ENCODE measurements at regions not wholly inside any gene's neighbourhood (a gene's known extent, or its start where the extent isn't known, plus 50 kb on each side); places are given as distances from the start of the nearest gene placed in this dataset.

DNA sequence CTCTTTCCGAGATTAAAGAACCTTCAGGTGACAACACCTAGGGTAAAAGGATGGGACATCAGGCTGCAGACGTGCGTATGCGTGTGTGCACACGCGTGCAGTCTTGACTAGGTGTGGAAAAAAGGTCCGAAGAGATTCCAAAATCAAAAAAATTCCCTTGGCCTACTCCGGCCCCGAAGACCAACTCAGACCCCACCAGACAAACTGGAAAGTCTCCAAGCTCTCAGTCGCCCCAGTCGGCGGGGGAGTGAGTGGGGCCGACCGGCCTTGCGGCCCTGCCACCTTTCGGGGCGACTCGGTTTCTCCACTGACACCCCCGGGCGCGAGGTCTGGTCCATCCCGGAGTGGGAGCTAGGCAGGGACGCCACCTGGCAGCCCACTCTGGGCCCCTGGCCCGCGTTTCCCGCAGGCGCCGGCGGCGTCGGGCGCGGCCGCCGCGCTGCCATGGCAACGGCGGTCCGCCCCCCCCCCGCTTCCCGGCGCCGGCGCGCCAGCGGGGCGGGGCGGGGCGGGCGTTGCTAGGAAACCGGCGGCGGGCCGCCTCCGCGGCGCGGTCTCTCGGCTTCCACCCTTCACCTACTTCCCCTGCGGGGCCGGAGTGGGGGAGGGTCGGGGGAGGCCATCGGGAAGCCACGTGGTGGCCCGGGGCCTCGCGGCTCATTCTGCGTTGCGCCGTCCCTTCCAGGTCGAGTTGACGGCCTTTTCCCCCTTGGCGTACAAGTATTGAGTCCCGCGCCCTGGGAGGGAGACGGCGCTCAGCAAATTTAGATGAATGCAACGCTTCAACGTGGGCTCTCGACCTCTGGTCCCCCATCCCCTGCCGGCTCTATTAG, 253.1 kb downstream of the EFCAB11 start:
- DNase-seq (ENCODE audit: low spot score in 2 of 2), result peak; percentile 94 to 96
- H3K36me3 ChIP-seq, result no peaks in the 10 kb centered on the region
- TF ChIP-seq EP300 (IDR thresholded peaks at IDR 0.05) (no peak), POLR2AphosphoS5 (IDR thresholded peaks at IDR 0.05) (peak in 1 of 3 donors; percentile 18)
- H3K9me3 ChIP-seq, result no peaks in the 10 kb centered on the region
- 7% methylated on average over 22 of the region's 81 CpGs for WGBS
- peak overlapping the region; percentile 71 for H3K4me3 ChIP-seq
- no peaks in the 10 kb centered on the region for H3K27me3 ChIP-seq
- peak overlapping the region; percentile 85 for H3K27ac ChIP-seq
- peaks cover 23% of the 10 kb centered on the region for H3K4me1 ChIP-seq

DNA sequence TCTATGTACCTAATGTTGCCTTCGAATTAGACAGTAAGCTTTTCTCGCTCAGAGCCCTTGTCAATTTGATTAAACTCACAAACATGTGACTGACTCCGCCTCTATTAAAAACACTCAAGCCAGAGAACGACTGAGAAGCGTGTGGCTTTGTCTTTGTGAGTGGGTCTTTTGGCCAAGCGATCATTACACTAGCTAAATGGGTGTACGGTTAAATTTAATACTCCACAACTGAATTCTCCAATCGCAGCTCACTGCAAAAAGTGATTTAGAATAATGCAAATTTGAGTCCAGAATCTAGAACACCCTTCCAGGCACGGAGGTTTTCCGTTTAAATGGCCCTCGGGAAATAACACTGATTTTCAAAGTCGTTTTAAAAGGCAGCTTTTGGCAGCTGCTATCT, 253.7 kb downstream of the EFCAB11 start:
- peak overlapping the region; percentile 71 for H3K4me3 ChIP-seq
- no peak for DNase-seq (ENCODE audit: low spot score in 2 of 2)
- peaks cover 23% of the 10 kb centered on the region for H3K4me1 ChIP-seq
- no peaks in the 10 kb centered on the region for H3K36me3 ChIP-seq
- TF ChIP-seq, protein P1, sequence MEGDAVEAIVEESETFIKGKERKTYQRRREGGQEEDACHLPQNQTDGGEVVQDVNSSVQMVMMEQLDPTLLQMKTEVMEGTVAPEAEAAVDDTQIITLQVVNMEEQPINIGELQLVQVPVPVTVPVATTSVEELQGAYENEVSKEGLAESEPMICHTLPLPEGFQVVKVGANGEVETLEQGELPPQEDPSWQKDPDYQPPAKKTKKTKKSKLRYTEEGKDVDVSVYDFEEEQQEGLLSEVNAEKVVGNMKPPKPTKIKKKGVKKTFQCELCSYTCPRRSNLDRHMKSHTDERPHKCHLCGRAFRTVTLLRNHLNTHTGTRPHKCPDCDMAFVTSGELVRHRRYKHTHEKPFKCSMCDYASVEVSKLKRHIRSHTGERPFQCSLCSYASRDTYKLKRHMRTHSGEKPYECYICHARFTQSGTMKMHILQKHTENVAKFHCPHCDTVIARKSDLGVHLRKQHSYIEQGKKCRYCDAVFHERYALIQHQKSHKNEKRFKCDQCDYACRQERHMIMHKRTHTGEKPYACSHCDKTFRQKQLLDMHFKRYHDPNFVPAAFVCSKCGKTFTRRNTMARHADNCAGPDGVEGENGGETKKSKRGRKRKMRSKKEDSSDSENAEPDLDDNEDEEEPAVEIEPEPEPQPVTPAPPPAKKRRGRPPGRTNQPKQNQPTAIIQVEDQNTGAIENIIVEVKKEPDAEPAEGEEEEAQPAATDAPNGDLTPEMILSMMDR (IDR thresholded peaks at IDR 0.05), result no peak
- H3K9me3 ChIP-seq, result no peaks in the 10 kb centered on the region
- H3K27ac ChIP-seq, result peak overlapping the region; percentile 85
- no peaks in the 10 kb centered on the region for H3K27me3 ChIP-seq
- 21% methylated on average over 12 of the region's 12 CpGs for WGBS

DNA sequence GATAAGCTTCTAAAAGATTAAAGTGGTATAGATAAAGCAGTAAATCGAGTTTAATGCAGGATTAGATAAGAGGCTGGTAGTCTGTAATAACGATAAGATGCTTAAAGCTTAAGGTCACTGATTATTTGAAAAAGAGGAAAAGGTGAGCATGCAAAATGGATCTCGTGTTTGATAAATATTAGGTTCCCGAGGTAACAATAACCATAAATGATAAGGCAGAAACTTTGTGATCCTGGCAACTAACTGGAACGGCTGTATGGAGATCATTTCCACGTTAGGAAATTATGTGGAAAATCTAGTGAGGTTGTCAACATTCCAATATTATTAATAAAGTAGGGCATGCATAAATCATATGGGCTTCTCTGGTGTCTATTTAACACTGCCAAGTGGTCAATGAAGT, 255.5 kb downstream of the EFCAB11 start:
- Histone ChIP-seq H3K36me3 (no peaks in the 10 kb centered on the region), H3K4me1 (peaks cover 23% of the 10 kb centered on the region), H3K27ac (no peak overlapping the region), H3K27me3 (no peaks in the 10 kb centered on the region), H3K9me3 (no peaks in the 10 kb centered on the region), H3K4me3 (no peak overlapping the region)
- WGBS, result 45% methylated on average over 6 of the region's 6 CpGs
- TF ChIP-seq POLR2AphosphoS5 (IDR thresholded peaks at IDR 0.05) (no peak), POLR2A (IDR thresholded peaks at IDR 0.05) (no peak), EP300 (IDR thresholded peaks at IDR 0.05) (no peak)
- TF ChIP-seq, protein P1 (IDR thresholded peaks at IDR 0.05), result no peak
- DNase-seq (ENCODE audit: low spot score in 2 of 2), result no peak

DNA sequence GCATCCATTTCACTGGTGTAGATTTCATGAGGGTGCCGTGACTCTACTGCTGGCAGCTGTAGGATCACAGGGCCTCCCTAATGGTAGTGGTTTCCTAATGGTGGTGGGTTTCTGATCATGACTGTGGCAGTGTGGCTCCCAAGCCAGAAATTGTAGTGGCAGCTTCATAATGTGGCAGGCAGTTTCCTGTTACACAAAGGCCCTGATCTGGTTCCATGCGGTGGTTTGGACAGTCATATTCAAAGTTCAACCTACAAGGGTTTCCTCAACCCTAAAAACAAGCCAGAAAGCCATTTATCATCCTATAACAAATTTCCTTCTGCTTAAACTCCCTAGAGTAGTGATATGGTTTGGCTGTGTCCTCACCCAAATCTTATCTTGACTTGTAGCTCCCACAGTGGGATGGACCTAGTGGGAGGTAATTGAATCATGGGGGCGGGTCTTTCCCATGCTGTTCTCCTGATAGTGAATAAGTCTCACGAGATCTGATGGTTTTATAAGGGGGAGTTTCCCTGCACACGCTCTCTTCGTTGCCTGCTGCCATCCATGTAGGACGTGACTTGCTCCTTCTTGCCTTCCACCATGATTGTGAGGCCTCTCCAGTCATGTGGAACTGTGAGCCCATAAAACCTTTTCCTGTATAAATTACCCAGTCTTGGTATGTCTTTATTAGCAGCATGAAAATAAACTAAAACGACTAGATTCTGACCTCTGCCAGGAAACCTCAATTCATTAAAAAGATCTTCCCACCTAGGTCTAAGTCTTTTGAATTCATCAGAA, 257.1 kb downstream of the EFCAB11 start:
- no peaks in the 10 kb centered on the region for H3K27me3 ChIP-seq
- TF ChIP-seq POLR2A (IDR thresholded peaks at IDR 0.05), result no peak
- no peak for TF ChIP-seq POLR2AphosphoS5 (IDR thresholded peaks at IDR 0.05)
- TF ChIP-seq, protein P1 (IDR thresholded peaks at IDR 0.05), result no peak
- TF ChIP-seq EP300 (IDR thresholded peaks at IDR 0.05), result no peak
- H3K4me1 ChIP-seq, result peaks cover 16% of the 10 kb centered on the region
- H3K4me3 ChIP-seq, result no peak overlapping the region
- H3K9me3 ChIP-seq, result no peaks in the 10 kb centered on the region
- WGBS, result 90% methylated on average over 8 of the region's 8 CpGs
- DNase-seq (ENCODE audit: low spot score in 2 of 2), result no peak
- no peaks in the 10 kb centered on the region for H3K36me3 ChIP-seq
- H3K27ac ChIP-seq, result no peak overlapping the region

DNA sequence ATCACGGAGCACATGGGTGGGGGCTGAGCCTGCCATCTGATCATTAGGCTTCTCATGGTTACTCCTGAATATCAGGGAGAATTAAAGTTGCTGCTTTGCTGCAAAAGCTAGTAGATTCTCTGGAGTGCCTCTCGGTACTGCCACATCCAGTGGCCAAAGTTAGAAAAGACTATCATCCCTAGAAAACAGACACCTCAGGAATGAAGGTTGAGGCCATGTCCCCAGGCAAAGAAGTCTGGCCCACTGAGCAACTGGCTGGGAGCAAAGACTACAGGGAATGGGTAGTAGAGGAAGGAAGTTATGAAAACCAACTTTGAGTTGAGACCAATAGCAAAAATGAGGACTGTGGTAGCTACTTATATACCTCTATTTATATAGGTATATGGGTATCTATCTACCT, 258.7 kb downstream of the EFCAB11 start:
- no peak for DNase-seq (ENCODE audit: low spot score in 2 of 2)
- Histone ChIP-seq H3K27ac (no peak overlapping the region), H3K27me3 (no peaks in the 10 kb centered on the region), H3K4me1 (peaks cover 4% of the 10 kb centered on the region), H3K9me3 (no peaks in the 10 kb centered on the region), H3K4me3 (no peak overlapping the region), H3K36me3 (no peaks in the 10 kb centered on the region)
- 82% methylated on average over 2 of the region's 2 CpGs for WGBS
- TF ChIP-seq, protein P1 (IDR thresholded peaks at IDR 0.05), result no peak
- TF ChIP-seq POLR2AphosphoS5 (IDR thresholded peaks at IDR 0.05) (no peak), EP300 (IDR thresholded peaks at IDR 0.05) (no peak), POLR2A (IDR thresholded peaks at IDR 0.05) (no peak)

Data from suprapubic skin (tissue), 4 donors.